Fibroblast of lung (primary cell): ENCODE measurements at regions not wholly inside any gene's neighbourhood (a gene's known extent, or its start where the extent isn't known, plus 50 kb on each side); places are given as distances from the start of the nearest gene placed in this dataset.

Experiments
- CTCF ChIP-seq, 2 donors: IDR thresholded peaks in 1 of 2; conservative IDR thresholded peaks in 1 of 2; 1 replicate in 1 of 2; 2 replicates in 1 of 2; pipeline ENCODE4 v1.5.1; 2011 to 2012; ENCODE audit warnings: low read length in 2 of 2, control low read depth in 1 of 2, inconsistent platforms in 1 of 2, low read depth in 1 of 2, mild to moderate bottlenecking in 1 of 2
- EZH2 ChIP-seq: IDR thresholded peaks from 2 replicates; pipeline ENCODE4 v1.5.1; 2012; ENCODE audit warnings: low read length, control low read depth, mild to moderate bottlenecking; ENCODE audit errors: missing control alignments

- TF ChIP-seq CTCF (conservative IDR thresholded peaks at IDR 0.05 in 1 of 2, IDR thresholded peaks at IDR 0.05 in 1 of 2; ENCODE audit: low read depth in 1 of 2, low read length in 2 of 2) (no peak), EZH2 (no peak)
These were observed 65.1 kb upstream of the SLC22A11 start for GRCh38 chr11:64490562-64491216.
